GM19324 (cell line): ENCODE measurements at regions not wholly inside any gene's neighbourhood (a gene's known extent, or its start where the extent isn't known, plus 50 kb on each side); places are given as distances from the start of the nearest gene placed in this dataset.

Experiments used
- ATAC-seq: cut with Tn5 transposase; IDR thresholded peaks from one replicate; pipeline ENCODE4 v1.9.1; 2021; ENCODE audit warnings: mild to moderate bottlenecking, moderate library complexity; ENCODE audit not compliant: unreplicated experiment, low FRiP score

GRCh38 chr15:66832664-66833063 is 130.6 kb downstream of the SMAD6 start:
- no peak for ATAC-seq

GRCh38 chr15:66833371-66833770 is 131.3 kb downstream of the SMAD6 start:
- no peak for ATAC-seq

- ATAC-seq, result no peak
These were observed 131.8 kb downstream of the SMAD6 start for GRCh38 chr15:66833803-66834202.

- ATAC-seq, result no peak
These were observed 133.1 kb downstream of the SMAD6 start for GRCh38 chr15:66834881-66835878.

GRCh38 chr15:66836231-66837030 is 134.4 kb downstream of the SMAD6 start:
- no peak for ATAC-seq

- no peak for ATAC-seq
These were observed 136.2 kb downstream of the SMAD6 start for GRCh38 chr15:66838202-66838601.

GRCh38 chr15:66838671-66839239 is 136.7 kb downstream of the SMAD6 start:
- no peak for ATAC-seq

- no peak for ATAC-seq
These were observed 137.6 kb downstream of the SMAD6 start for GRCh38 chr15:66839506-66840112.

GRCh38 chr15:66840615-66841390 is 138.8 kb downstream of the SMAD6 start:
- no peak for ATAC-seq

- no peak for ATAC-seq
These were observed 140.1 kb downstream of the SMAD6 start for GRCh38 chr15:66841953-66842681.

GRCh38 chr15:66842710-66843441 is 140.8 kb downstream of the SMAD6 start:
- ATAC-seq, result no peak

GRCh38 chr15:66843581-66843980 is 141.5 kb downstream of the SMAD6 start:
- no peak for ATAC-seq

GRCh38 chr15:66844041-66844746 is 142.2 kb downstream of the SMAD6 start:
- ATAC-seq, result no peak

- ATAC-seq, result no peak
These were observed 142.7 kb downstream of the SMAD6 start for GRCh38 chr15:66844747-66845145.

- ATAC-seq, result no peak
These were observed 143.3 kb downstream of the SMAD6 start for GRCh38 chr15:66845266-66845785.

- no peak for ATAC-seq
These were observed 144.0 kb downstream of the SMAD6 start for GRCh38 chr15:66846031-66846430.

GRCh38 chr15:66846811-66847210 is 144.8 kb downstream of the SMAD6 start:
- no peak for ATAC-seq

GRCh38 chr15:66847565-66847991 is 145.5 kb downstream of the SMAD6 start:
- ATAC-seq, result no peak
